ENCODE measurements at regions not wholly inside any gene's neighbourhood (a gene's known extent, or its start where the extent isn't known, plus 50 kb on each side); places are given as distances from the start of the nearest gene placed in this dataset.
A peak's percentile ranks its signal among the peaks of the same experiment; 100 is the strongest.
"Not testable (repeated sequence)": the region's sequence is repeated elsewhere in the genome, so short reads cannot be mapped to it uniquely, and the experiment has no call there.

GRCh38 chr1:172936088-172936645 lies 114.6 kb downstream of the TNFSF18 start:
- no peaks in the 10 kb centered on the region for H3K36me3 Mint-ChIP-seq (ENCODE audit: low read depth)
- DNase-seq = no peak
- no peak for ATAC-seq
- no peaks in the 10 kb centered on the region for H3K9me3 ChIP-seq (ENCODE audit: control insufficient read depth, low read length, poor library complexity, severe bottlenecking)
- no peak overlapping the region for H3K4me3 Mint-ChIP-seq
- peaks cover 9% of the 10 kb centered on the region for H3K4me1 Mint-ChIP-seq
- no peak overlapping the region for H3K27ac Mint-ChIP-seq
- no peaks in the 10 kb centered on the region for H3K27me3 Mint-ChIP-seq

DNA sequence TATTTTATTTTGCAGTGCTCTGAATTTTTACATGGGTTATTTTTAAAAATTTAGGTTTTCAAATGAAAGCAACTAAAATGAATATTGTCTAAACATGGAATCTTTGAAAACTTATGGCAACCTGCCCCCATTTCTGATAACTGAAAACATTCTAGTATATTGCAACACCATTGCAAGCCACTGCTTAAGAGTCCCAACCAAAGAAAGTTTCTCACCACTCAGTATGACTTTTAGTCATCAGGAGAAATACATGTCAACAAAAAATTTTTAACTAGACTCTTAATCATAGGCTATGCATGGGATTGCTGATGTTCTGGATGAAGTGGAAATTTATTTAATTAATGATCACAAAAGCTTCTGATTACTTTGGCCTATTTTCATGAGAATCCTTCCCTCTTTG lies 112.1 kb downstream of the TNFSF18 start:
- Mint-ChIP-seq H3K4me1 (peaks cover 4% of the 10 kb centered on the region), H3K4me3 (no peak overlapping the region), H3K27me3 (no peaks in the 10 kb centered on the region), H3K27ac (no peak overlapping the region), H3K36me3 (ENCODE audit: low read depth) (no peaks in the 10 kb centered on the region)
- DNase-seq (no peak), ATAC-seq (no peak)
- H3K9me3 ChIP-seq (ENCODE audit: control insufficient read depth, low read length, poor library complexity, severe bottlenecking) = no peaks in the 10 kb centered on the region

DNA sequence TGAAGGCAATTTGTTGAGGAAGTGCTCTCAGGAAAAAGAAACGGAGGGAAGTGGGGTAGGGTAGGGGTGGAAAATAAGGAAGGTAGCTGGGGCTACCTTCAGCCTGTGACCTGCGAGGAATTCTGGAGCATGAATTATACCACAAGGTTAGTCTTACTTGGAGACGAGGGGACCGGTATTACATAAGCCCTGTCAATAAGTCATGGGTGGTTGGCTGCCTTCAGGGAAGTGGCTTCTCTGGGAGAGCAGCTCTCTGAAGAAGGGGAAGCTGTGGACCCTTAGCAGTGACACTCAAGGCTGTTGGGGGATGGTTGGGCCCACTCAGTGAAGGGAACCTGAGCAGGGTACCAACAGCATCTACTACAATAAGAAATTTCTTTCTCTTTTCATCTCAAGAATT lies 111.3 kb downstream of the TNFSF18 start:
- ATAC-seq = no peak
- Mint-ChIP-seq H3K4me3 (no peak overlapping the region), H3K4me1 (no peaks in the 10 kb centered on the region)

GRCh38 chr1:172940174-172940855 lies 110.4 kb downstream of the TNFSF18 start:
- ATAC-seq (no peak), DNase-seq (no peak)
- H3K4me1 Mint-ChIP-seq = no peaks in the 10 kb centered on the region
- H3K4me3 Mint-ChIP-seq = no peak overlapping the region
- H3K9me3 ChIP-seq (ENCODE audit: control insufficient read depth, low read length, poor library complexity, severe bottlenecking) = no peaks in the 10 kb centered on the region
- H3K27me3 Mint-ChIP-seq = no peaks in the 10 kb centered on the region
- H3K36me3 Mint-ChIP-seq (ENCODE audit: low read depth) = no peaks in the 10 kb centered on the region
- H3K27ac Mint-ChIP-seq = no peak overlapping the region

More for the DNA sequence above, 111.3 kb downstream of the TNFSF18 start:
- no peak overlapping the region for H3K27ac Mint-ChIP-seq
- H3K27me3 Mint-ChIP-seq = no peaks in the 10 kb centered on the region
- H3K36me3 Mint-ChIP-seq (ENCODE audit: low read depth) = no peaks in the 10 kb centered on the region
- no peak for DNase-seq
- H3K9me3 ChIP-seq (ENCODE audit: control insufficient read depth, low read length, poor library complexity, severe bottlenecking) = no peaks in the 10 kb centered on the region

GRCh38 chr1:172941471-172941870 lies 109.3 kb downstream of the TNFSF18 start:
- Mint-ChIP-seq H3K27ac (no peak overlapping the region), H3K27me3 (no peaks in the 10 kb centered on the region), H3K4me3 (no peak overlapping the region)

DNA sequence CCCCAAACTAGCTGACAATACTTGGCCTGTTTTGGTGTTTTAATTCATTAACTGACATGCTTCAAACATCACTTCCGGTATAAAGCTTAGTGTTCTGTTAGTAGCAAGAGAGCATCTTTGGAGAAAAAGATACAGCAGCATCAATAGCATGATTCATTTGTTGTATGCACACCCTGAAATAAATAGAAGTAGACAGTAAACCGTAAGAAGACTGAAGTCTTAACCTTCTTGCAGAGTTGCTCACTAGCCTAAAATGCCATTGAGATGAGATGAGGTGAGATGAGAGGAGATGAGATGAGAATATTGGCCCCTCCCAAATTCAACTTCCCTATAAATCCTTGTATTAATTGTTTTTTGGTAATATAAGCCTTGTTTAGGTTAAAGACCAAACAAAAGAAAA lies 108.8 kb downstream of the TNFSF18 start:
- Mint-ChIP-seq H3K4me1 (peaks cover 5% of the 10 kb centered on the region), H3K4me3 (no peak overlapping the region), H3K27ac (no peak overlapping the region), H3K27me3 (no peaks in the 10 kb centered on the region), H3K36me3 (ENCODE audit: low read depth) (no peaks in the 10 kb centered on the region)
- no peak for DNase-seq
- no peaks in the 10 kb centered on the region for H3K9me3 ChIP-seq (ENCODE audit: control insufficient read depth, low read length, poor library complexity, severe bottlenecking)
- ATAC-seq = no peak

More at GRCh38 chr1:172941471-172941870, 109.3 kb downstream of the TNFSF18 start:
- Mint-ChIP-seq H3K4me1 (peaks cover 4% of the 10 kb centered on the region), H3K36me3 (ENCODE audit: low read depth) (no peaks in the 10 kb centered on the region)
- no peak for ATAC-seq
- H3K9me3 ChIP-seq (ENCODE audit: control insufficient read depth, low read length, poor library complexity, severe bottlenecking) = no peaks in the 10 kb centered on the region
- DNase-seq = no peak

DNA sequence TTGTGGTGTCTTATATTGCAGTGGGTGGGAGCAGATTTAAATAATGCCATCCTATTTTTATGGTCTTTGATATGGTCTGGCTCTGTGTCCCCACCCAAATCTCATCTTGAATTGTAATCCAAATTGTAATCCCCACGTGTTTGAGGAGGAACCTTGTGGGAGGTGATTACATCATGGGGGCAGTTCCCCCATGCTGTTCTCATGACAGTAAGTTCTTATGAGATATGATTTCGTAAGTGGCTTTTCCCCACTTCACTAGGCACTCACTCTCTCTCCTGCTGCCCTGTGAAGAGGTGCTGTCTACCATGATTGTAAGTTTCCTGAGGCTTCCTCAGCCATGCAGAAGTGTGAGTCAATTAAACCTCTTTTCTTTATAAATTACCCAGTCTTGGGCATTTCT lies 107.6 kb downstream of the TNFSF18 start:
- not testable (repeated sequence) for H3K36me3 Mint-ChIP-seq (ENCODE audit: low read depth); DNase-seq; H3K4me3 Mint-ChIP-seq; H3K4me1 Mint-ChIP-seq; H3K27ac Mint-ChIP-seq; H3K9me3 ChIP-seq (ENCODE audit: control insufficient read depth, low read length, poor library complexity, severe bottlenecking); ATAC-seq; H3K27me3 Mint-ChIP-seq

DNA sequence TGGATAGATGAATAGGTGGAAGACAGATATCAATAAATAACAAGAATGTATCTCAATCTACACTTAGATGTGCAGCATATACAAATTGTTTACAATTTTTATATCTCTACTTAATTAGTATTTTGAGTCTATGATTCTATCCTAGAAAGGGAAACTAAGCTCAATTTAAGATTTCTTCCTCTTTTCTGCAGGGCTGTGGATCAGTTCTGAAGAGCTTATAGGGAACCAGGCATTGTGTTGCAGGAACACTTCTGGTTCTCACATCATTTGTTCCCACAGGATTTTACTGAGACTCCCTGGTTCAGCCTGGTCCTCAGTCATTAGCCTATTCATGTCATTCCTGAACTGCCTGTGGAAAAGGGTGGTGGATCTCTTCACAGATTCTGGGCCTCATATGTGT lies 105.8 kb downstream of the TNFSF18 start:
- Mint-ChIP-seq H3K36me3 (ENCODE audit: low read depth) (peaks cover 3% of the 10 kb centered on the region), H3K4me1 (peaks cover 8% of the 10 kb centered on the region), H3K27ac (no peak overlapping the region), H3K27me3 (no peaks in the 10 kb centered on the region), H3K4me3 (no peak overlapping the region)
- DNase-seq (no peak), ATAC-seq (no peak)
- no peaks in the 10 kb centered on the region for H3K9me3 ChIP-seq (ENCODE audit: control insufficient read depth, low read length, poor library complexity, severe bottlenecking)

- no peak for DNase-seq
- H3K4me3 Mint-ChIP-seq = no peak overlapping the region
Measured at GRCh38 chr1:172946814-172947507, 103.8 kb downstream of the TNFSF18 start.

GRCh38 chr1:172948457-172948856 lies 102.3 kb downstream of the TNFSF18 start:
- no peak overlapping the region for H3K4me3 Mint-ChIP-seq
- no peak for DNase-seq
- H3K4me1 Mint-ChIP-seq = peaks cover 13% of the 10 kb centered on the region
- ATAC-seq = no peak
- no peak overlapping the region for H3K27ac Mint-ChIP-seq
- peaks cover 6% of the 10 kb centered on the region for H3K27me3 Mint-ChIP-seq
- H3K36me3 Mint-ChIP-seq (ENCODE audit: low read depth) = peaks cover 3% of the 10 kb centered on the region
- H3K9me3 ChIP-seq (ENCODE audit: control insufficient read depth, low read length, poor library complexity, severe bottlenecking) = no peaks in the 10 kb centered on the region

More at GRCh38 chr1:172946814-172947507, 103.8 kb downstream of the TNFSF18 start:
- Mint-ChIP-seq H3K4me1 (peaks cover 8% of the 10 kb centered on the region), H3K27me3 (peaks cover 4% of the 10 kb centered on the region), H3K27ac (peak overlapping the region; percentile 22), H3K36me3 (ENCODE audit: low read depth) (peaks cover 3% of the 10 kb centered on the region)
- ATAC-seq = peak; percentile 32
- no peaks in the 10 kb centered on the region for H3K9me3 ChIP-seq (ENCODE audit: control insufficient read depth, low read length, poor library complexity, severe bottlenecking)

DNA sequence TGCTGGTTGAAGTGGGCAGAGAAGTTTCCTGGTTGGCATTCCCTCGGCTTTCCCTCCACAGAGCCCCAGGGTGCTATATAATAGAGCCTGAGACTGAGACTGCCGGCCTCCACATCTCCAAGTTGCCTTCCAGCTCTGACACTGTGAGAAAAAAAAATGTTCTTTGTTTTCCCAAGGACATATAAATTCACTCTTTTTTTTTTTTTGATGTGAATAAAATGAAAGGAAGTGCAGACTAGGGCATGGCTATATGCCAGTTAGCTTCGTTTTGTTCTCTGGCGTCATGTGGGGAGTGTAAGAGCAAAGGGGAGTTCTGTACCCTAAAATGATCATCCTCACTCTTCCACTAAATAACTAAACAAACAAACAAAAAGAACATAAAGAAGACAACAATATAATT lies 101.6 kb downstream of the TNFSF18 start:
- ATAC-seq = no peak
- Mint-ChIP-seq H3K27me3 (peaks cover 6% of the 10 kb centered on the region), H3K4me1 (peaks cover 13% of the 10 kb centered on the region), H3K27ac (no peak overlapping the region), H3K36me3 (ENCODE audit: low read depth) (peaks cover 3% of the 10 kb centered on the region), H3K4me3 (no peak overlapping the region)
- no peak for DNase-seq
- H3K9me3 ChIP-seq (ENCODE audit: control insufficient read depth, low read length, poor library complexity, severe bottlenecking) = no peaks in the 10 kb centered on the region

DNA sequence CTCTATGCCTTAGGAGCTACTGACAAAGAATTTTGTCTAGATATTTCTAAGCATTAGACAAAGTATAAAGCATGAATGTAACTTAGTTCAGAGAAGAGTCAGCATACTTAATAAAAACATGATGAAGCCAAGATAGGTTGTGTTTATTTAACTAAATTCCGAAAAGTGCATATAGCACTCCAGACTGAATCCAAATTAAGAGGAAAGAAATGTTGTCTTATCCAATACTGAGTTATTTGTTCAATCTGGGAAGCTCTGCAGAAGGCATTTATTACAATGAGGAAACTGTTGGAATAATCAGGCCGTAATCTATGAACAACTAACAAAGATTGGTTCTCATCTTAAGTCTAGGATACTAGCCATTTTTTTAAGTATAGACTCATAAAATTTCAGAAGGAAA lies 100.2 kb downstream of the TNFSF18 start:
- no peaks in the 10 kb centered on the region for H3K9me3 ChIP-seq (ENCODE audit: control insufficient read depth, low read length, poor library complexity, severe bottlenecking)
- Mint-ChIP-seq H3K4me3 (no peak overlapping the region), H3K27me3 (peaks cover 6% of the 10 kb centered on the region), H3K36me3 (ENCODE audit: low read depth) (peaks cover 3% of the 10 kb centered on the region), H3K4me1 (peaks cover 11% of the 10 kb centered on the region), H3K27ac (no peak overlapping the region)
- ATAC-seq = no peak
- DNase-seq = no peak

GRCh38 chr1:172951730-172952365 lies 98.9 kb downstream of the TNFSF18 start:
- DNase-seq (no peak), ATAC-seq (no peak)
- H3K4me3 Mint-ChIP-seq = no peak overlapping the region
- H3K27ac Mint-ChIP-seq = no peak overlapping the region
- H3K9me3 ChIP-seq (ENCODE audit: control insufficient read depth, low read length, poor library complexity, severe bottlenecking) = no peaks in the 10 kb centered on the region
- peaks cover 3% of the 10 kb centered on the region for H3K36me3 Mint-ChIP-seq (ENCODE audit: low read depth)
- H3K27me3 Mint-ChIP-seq = peaks cover 6% of the 10 kb centered on the region
- peaks cover 9% of the 10 kb centered on the region for H3K4me1 Mint-ChIP-seq
